Lower leg skin (tissue), 4 donors: ENCODE measurements at regions not wholly inside any gene's neighbourhood (a gene's known extent, or its start where the extent isn't known, plus 50 kb on each side); places are given as distances from the start of the nearest gene placed in this dataset.
"Not testable (repeated sequence)": the region's sequence is repeated elsewhere in the genome, so short reads cannot be mapped to it uniquely, and the experiment has no call there.

Experiments
- DNase-seq, 2 donors: peaks; one replicate each; pipeline ENCODE4 v3.0.0-alpha.2; 2019; ENCODE audit warnings: low spot score in 2 of 2
- H3K4me3 ChIP-seq: fragments of 200-600 bp; sonication (generic); 2 replicates; pipeline ENCODE4 v1.5.1; 2017; ENCODE audit warnings: mild to moderate bottlenecking, low read depth; ENCODE audit not compliant: poor library complexity, severe bottlenecking
- CTCF ChIP-seq, 3 donors: fragments of 450-650 bp; IDR thresholded peaks; one replicate each; pipeline ENCODE4 v1.5.1; 2016; ENCODE audit warnings: antibody characterized with exemption in 3 of 3, mild to moderate bottlenecking in 3 of 3, moderate library complexity in 2 of 3
- POLR2A ChIP-seq, 2 donors: fragments of 450-650 bp; IDR thresholded peaks; one replicate each; pipeline ENCODE4 v1.6.1; 2016 to 2017; ENCODE audit warnings: antibody characterized with exemption in 2 of 2, mild to moderate bottlenecking in 1 of 2, moderate library complexity in 1 of 2
- WGBS, 2 donors: methylation state at CpG; one replicate each; pipeline ENCODE4 v1.1.5; 2018; 5-methylcytosine and 5-hydroxymethylcytosine counted together
- intact Hi-C: fragments of 100-400 bp; cut with DNase I; formaldehyde crosslinking; loops from one replicate; pipeline ENCODE4 v1.15.0; 2023; ENCODE audit warnings: low total_unique reads

GRCh38 chr6:15751721-15752350, 89.0 kb upstream of the DTNBP1 start:
- no peak overlapping the region for H3K4me3 ChIP-seq
- 70 to 85% methylated on average over 3 of the region's 3 CpGs for WGBS, 2 donors
- DNase-seq, result no peak
- TF ChIP-seq CTCF (IDR thresholded peaks at IDR 0.05), result no peak
- no peak for TF ChIP-seq POLR2A (IDR thresholded peaks at IDR 0.05)
- intact Hi-C loops, result no loop called here

- no peak overlapping the region for H3K4me3 ChIP-seq
- DNase-seq, result no peak
- TF ChIP-seq CTCF (IDR thresholded peaks at IDR 0.05) (no peak), POLR2A (IDR thresholded peaks at IDR 0.05) (no peak)
- 93 to 95% methylated on average over 4 of the region's 4 CpGs for WGBS, 2 donors
- intact Hi-C loops, result no loop called here
Measured at GRCh38 chr6:15748341-15748740, 85.5 kb upstream of the DTNBP1 start.

GRCh38 chr6:15747354-15747883, 84.6 kb upstream of the DTNBP1 start:
- WGBS, 2 donors, result 79 to 83% methylated on average over 2 of the region's 2 CpGs
- DNase-seq, result no peak
- no peak overlapping the region for H3K4me3 ChIP-seq
- intact Hi-C loops, result no loop called here
- no peak for TF ChIP-seq POLR2A (IDR thresholded peaks at IDR 0.05)
- TF ChIP-seq CTCF (IDR thresholded peaks at IDR 0.05), result no peak

- H3K4me3 ChIP-seq, result no peak overlapping the region
- intact Hi-C loops, result no loop called here
- 61 to 82% methylated on average over 3 of the region's 3 CpGs for WGBS, 2 donors
- DNase-seq, result no peak
- TF ChIP-seq POLR2A (IDR thresholded peaks at IDR 0.05) (no peak), CTCF (IDR thresholded peaks at IDR 0.05) (no peak)
Measured at GRCh38 chr6:15745781-15746180, 83.0 kb upstream of the DTNBP1 start.

GRCh38 chr6:15744818-15745402, 82.1 kb upstream of the DTNBP1 start:
- no peak for TF ChIP-seq CTCF (IDR thresholded peaks at IDR 0.05)
- TF ChIP-seq POLR2A (IDR thresholded peaks at IDR 0.05), result no peak
- intact Hi-C loops, result no loop called here
- DNase-seq, result no peak
- WGBS, 2 donors, result 68 to 84% methylated on average over 4 of the region's 4 CpGs
- no peak overlapping the region for H3K4me3 ChIP-seq

GRCh38 chr6:15742013-15742412, 79.2 kb upstream of the DTNBP1 start:
- intact Hi-C loops, H3K4me3 ChIP-seq, DNase-seq: not testable (repeated sequence)
- WGBS, 2 donors, result 52 to 80% methylated on average over 1 of the region's 1 CpG
